RKO (cell line): ENCODE measurements at regions not wholly inside any gene's neighbourhood (a gene's known extent, or its start where the extent isn't known, plus 50 kb on each side); places are given as distances from the start of the nearest gene placed in this dataset.

Experiments
- DNase-seq: peaks from one replicate; pipeline ENCODE4 v3.0.0-alpha.2; 2016; ENCODE audit warnings: low spot score

GRCh38 chr1:30638086-30638485 is 85.3 kb downstream of the MATN1 start:
- DNase-seq, result no peak

GRCh38 chr1:30637183-30637980 is 86.0 kb downstream of the MATN1 start:
- no peak for DNase-seq

DNA sequence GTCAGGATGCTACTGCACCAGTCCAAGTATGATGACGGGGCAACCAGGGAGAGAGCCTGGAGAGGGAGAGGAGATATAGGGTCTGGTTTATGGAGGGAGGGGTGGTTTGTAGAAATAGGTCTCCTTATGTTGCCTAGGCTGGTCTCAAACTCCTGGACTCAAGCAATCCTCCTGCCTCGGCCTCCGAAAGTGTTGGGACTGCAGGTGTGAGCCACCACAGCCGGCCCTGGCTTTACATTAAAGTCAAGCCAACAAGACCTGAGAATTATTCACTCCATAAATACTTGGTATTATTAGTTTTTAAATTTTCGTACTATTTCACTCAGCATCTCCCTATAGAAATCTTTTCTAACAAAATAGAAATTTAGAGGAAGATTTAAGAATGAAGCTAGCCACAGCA is 86.8 kb downstream of the MATN1 start:
- DNase-seq, result no peak

- no peak for DNase-seq
Observed at GRCh38 chr1:30635391-30635975, 87.9 kb downstream of the MATN1 start.

- DNase-seq, result no peak
Observed at GRCh38 chr1:30634507-30634906, 88.9 kb downstream of the MATN1 start.

DNA sequence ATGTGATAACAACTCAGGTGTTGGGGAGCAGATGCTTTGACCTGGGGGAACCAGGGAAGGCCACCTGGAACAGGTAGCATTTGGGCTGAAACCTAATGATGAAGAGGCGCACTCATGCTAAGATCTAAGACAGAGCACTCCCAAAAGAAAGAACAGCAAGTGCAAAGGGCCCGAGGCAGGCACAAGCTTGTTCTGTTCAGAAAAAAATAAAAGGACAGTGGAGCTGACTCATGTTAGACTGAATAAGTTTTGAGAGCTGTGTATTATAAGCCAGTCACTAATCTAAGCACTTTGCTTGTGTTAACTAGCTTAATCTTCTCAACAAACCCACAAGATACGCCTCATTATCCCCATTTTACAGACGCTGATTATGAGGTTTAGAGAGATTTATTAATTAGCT is 90.1 kb downstream of the MATN1 start:
- DNase-seq, result no peak

DNA sequence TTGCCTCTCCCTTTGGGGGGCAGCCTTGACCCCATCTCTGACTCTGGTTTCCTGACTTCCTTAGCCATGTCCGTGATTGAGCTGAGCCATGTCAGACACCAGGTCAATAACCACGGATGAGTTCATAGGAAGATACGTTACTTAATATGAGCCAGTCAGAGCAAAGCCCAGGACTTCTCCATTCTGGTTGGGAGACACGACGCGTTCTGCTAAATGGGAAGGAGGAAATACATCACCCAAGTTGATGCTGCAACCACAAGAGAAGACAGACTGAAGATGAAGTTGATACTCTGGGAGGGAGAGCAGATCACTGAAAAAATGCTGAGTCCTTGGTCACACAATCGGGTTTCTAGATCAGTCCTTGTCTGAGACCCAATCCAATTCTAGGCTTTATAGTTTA is 90.9 kb downstream of the MATN1 start:
- no peak for DNase-seq

DNA sequence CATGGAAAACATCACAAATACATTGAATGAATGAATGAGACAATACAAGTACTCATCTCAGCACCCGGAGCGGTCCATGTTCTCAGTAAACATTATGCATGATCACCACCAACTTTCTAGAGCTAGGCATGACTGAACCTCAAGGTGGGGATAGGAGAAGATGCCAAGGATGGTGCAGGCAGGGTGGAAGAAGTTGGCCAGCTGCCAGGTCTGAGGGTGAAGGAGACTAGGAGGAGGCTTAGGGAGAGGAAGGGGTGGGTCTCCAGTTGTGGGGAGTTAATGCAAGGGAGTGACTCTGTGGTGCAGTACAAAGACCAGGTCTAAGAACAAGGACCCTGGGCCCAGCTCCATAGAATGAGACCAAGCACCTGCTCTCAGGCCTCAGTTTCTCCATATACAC is 91.7 kb downstream of the MATN1 start:
- DNase-seq, result no peak

DNA sequence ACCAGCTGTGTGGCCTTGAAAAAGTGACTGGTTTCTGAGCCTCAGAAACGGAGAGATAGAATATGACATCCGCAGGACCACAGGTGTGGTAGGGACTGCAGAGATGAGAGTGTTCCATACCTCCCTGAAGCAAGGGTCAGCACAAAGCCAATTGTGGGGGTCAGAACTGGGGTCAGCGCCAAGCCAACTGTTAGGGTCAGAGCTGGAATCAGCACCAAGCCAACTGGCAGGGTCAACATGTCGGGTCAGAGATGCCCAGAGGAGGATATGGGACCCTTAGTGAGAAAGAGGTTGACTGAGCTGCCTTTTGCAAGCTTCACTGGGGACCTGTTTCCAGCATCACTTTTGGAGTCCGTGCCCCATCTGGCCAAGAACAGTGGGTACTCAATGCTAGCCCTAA is 93.9 kb downstream of the MATN1 start:
- DNase-seq, result no peak

- DNase-seq, result no peak
Observed at GRCh38 chr1:30627994-30628393, 95.4 kb downstream of the MATN1 start.

DNA sequence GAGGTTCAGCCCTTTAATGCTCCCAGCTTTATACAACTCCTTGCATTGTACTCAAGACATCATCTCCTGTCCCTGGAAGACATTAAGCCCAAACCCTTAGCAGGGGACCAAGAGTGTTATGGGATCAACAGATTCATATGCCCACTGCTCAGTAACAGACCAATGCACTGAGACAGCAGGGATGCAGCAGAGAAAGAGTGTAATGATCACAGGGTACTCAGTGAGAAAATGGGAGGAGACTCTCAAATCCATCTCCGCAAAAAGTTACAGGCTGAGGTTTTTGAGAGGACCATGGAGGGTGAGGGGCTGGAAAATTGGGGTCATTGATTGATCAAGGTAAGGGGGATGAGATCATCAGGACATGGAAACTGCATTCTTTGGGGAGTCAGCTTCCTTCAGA is 96.2 kb downstream of the MATN1 start:
- no peak for DNase-seq

GRCh38 chr1:30623431-30623830 is 100.0 kb downstream of the MATN1 start:
- no peak for DNase-seq

DNA sequence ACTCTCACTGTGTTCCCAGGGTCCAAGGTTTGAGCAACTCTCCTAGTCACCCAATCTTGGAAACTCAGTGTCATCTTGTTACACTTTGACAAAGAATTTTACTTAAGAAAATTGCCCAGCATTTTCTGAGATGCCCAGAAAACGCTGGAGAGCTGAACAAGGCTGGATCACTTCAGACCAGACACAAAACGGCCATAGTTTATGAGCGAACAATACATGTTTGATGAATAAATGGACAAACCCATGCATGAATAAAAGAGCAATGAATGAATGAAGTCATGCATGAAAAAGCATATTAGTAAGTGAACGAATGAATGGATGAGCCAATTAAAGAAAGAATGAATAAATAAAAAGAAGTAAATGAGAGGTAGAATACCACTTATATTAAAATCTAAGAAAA is 103.8 kb downstream of the MATN1 start:
- DNase-seq, result no peak

DNA sequence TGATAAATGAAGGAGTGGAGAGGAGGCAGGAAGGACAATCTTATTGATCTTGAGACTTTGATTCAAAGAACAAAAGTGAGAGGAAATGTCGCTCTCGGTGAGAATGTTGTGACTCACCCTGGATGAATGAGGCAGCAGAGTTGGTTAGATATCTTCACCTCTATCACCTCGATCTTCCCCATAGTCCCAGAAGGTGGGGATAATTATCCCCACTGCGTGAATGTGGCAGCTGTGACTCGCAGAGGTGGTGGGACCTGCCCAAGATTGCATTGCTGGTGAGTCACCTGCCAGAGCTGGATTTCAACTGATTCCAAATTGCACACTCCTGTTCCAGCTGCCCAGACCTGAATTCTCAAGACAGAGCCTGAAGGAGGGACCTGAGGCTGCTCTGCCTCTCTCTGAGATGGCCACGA is 105.0 kb downstream of the MATN1 start:
- DNase-seq, result no peak

DNA sequence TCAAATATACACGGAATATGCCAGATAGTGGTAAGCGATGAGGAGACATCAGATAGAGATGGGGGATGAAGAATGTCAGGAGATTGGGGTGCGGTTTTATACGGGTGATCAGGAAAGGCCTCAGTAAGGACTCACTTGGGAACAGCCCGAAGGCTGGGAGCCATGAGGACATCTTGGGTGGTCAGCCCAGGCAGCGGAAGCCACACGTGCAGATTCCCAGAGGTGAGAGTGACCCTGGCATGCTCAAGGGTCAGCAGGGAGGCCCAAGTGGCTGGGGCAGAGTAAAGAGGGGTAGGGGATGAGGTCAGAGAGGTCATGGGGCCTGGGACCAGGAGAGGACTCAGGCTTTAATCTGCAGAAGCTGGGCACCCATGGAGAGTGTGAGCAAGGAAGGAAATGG is 106.6 kb downstream of the MATN1 start:
- DNase-seq, result no peak

DNA sequence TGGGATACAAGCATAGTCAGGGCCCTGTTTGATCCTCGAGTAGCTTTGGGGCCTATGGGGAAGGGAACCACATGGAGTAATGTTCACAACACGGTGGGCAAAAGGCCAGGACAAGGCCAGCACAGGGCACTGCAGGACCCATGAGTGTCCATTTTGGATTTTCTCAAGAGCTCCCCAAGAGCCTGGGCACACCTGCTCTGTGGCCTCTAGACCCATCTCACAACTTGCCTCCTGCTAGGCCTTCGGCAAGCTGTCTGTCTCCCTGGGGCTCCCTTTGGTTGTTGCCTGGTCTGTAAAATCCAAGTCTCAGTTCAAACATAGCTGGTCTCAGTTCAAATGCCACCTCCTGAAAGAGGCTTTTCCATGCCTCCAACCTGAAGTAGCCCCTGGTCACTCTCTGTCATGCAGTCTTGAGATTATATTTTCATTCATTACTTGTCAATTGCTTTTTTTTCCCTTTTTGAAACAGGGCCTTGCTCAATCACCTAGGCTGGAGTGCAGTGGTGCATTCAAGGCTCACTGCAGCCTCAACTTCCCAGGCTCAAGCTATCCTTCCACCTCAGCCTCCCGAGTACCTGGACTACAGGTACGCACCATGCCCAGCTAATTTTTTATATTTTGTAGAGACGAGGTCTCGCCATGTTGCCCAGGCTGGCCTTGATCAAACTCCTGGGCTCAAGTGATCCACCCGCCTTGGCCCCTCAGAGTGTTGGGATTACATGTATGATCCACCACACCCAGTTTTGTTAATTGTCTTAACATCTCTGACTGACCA is 107.4 kb downstream of the MATN1 start:
- DNase-seq, result no peak

DNA sequence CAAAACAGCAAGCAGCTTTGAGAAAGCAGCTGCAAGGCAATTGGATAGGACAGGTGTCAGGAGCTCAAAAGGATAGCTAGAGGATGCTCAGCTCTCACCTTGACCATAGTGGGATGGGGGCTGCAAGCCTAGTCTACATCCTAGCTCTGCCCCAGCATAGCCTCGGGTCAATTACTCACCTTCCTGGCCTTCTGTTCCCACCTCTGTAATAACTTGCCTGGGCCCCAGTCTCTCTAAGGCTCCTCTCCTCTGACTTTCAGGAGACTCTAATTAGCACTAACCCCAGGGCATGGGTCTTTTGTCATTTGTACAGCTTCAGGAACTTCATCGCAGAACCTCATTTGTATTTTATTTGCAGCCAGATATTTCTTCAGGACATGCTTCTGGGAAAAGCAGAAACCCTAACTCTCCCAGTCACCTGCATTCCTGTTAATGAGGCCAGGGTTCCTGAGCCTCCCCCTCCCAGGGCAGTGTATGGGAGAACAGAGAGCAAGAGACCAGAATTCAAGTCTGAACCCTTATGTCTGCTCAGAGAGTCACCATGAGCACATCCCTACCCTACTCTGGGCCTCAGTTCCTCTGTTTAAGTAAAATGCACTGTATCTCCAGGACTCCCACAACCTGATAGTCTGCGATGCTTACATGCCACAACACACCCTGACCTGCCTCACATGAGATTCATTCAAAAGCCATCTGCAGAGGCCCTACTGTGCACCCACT is 108.1 kb downstream of the MATN1 start:
- DNase-seq, result no peak

- no peak for DNase-seq
Observed at GRCh38 chr1:30613188-30613587, 110.2 kb downstream of the MATN1 start.

DNA sequence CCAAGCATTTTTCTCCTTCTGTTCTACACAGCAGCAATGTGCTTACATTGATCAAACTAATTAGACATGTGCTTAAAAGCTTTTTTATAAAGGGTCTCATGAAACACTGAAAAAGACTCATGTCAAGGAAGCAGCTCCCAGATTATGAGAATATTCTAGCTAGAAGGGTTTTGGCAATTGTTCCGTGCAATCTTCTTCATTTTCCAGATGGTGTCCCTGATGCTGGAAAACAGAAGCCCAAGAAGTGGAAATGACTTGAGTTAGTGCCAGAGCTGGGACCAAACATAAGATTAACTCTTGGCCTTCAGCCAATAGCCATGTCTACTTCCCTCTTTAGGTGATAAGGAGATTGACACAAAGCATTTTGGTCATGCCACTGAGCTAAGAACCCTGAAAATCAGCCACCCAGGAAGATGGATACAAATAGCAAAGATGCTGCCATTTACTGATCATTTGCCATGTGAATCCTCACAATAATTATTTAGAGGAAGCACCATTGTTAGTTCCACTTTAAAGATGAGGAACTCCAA is 110.8 kb downstream of the MATN1 start:
- DNase-seq, result no peak

DNA sequence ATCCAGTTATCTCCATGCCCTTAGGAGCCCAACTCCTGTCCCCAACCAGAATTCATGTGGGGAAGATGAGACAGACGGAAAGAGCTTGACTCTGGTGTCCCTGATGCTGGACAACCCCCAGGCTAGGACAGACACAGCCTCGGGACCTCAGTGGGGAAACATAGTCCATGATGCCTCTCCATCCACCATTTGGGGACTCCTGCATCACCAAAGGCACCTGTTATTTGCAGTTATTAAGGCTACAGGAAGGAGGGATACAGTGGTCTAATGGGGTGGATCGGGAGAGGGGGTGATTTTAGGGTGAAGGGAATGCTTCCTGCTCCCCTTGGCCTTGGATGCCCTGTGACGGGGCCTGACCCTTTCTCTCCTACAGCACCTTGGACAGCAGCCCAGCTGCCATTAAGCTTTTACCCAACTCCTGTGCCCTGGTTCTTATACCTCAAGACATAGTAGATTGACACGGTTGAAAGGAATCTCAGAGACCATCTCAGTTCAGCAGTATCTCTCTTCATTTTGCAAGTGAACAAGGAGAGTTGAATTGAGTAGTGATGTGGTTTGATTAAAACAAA is 111.6 kb downstream of the MATN1 start:
- DNase-seq, result no peak

DNA sequence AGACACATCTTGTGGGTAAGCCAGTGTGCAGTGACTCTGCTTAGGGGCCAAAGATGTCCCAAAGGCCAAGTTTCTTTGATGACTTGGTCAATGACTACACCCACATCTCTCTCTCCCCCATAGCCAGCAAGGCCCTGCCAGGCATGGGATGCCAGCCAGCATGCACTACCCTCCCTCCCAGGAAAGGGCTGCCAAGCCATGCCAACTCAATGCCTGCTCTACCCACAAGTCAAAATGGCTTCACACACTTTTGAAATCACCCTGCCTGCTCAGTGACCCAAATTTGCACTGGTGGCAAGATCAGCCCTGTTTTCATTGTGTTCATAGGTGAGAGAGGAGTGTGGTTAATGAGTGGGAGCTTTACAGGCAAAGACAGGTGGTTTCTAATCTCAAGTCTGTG is 112.5 kb downstream of the MATN1 start:
- DNase-seq, result no peak

DNA sequence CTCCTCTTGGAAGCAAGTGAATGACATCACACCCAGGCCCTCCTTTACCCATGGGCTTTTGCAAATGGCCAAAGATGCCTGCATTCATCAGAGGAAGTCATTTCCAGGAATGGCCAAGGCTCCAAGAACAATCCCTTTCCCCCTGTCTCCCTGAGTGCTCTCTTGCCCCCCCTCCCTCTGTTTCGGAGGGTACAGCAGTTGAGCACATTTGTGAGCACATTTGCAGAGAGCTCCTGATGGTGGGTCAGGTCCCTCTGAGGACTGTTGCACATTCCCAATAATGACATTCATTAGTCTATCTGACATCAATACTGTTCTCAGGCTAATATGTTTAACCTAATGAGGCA is 113.4 kb downstream of the MATN1 start:
- DNase-seq, result no peak
